T follicular helper cell (primary cell): ENCODE measurements at regions not wholly inside any gene's neighbourhood (a gene's known extent, or its start where the extent isn't known, plus 50 kb on each side); places are given as distances from the start of the nearest gene placed in this dataset.

Experiments
- DNase-seq: peaks from one replicate; pipeline ENCODE4 v3.0.0-alpha.2; 2020; ENCODE audit warnings: low read depth

GRCh38 chr18:67232991-67233390, 283.5 kb downstream of the DSEL start:
- DNase-seq: no peak

DNA sequence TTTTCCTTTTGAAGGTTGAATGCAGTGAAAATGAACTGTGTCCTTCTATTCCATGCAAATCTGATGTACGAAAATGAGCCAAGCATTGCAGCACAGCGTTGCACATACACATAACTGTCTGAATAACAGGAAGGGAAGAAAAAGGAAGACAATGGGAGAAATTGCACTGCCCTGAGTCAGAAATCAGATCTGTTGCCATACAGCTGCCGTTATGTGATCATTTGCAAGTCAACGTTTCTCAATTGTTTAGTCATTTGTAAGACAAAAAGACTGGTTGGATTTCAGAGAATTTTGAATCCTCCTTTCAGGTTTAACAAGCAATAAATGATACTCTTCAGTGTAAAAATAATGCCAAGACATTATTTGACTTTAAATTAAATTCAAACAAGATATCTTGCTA, 284.1 kb downstream of the DSEL start:
- DNase-seq: no peak

DNA sequence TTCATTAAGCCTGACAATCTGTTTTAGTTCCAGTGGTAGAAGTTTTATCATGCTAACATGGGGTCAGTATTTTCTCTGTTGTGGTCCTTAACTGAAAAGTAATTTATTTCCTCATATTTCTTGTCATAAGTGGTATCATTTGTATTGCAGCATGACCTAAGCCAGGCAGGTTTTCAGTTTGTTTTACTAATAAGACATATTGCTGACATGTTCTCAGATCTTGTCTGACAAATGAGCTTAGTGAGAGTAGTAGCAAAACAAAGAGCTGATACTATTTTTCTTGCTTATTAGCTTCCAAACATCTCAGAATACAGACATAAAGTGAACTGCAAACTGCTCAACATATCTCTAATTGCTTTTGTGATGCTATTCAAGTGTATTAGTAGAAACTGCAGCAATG, 293.6 kb downstream of the DSEL start:
- no peak for DNase-seq

DNA sequence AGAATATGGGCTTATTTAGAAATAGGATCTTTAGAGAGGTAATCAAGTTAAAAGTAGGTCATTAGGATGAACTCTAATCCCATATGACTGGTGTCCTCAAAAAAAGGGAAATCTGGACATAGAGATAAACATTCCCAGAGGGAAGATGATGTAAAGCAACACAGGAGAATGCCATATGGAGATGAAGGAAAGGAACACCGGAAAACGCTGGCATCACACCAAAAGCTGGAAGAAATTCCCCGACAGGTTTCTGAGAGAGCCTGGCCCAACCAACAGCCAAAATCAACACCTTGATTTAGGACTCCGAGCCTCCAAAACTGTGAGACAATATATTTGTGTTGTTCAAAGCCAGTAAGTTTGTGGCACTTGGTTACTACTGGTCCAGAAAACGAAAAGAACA, 296.7 kb downstream of the DSEL start:
- no peak for DNase-seq

GRCh38 chr18:67218556-67218955, 298.0 kb downstream of the DSEL start:
- no peak for DNase-seq

GRCh38 chr18:67217551-67218166, 298.9 kb downstream of the DSEL start:
- peak; percentile 33 for DNase-seq

- no peak for DNase-seq
Observed at GRCh38 chr18:67216846-67217245, 299.7 kb downstream of the DSEL start.

DNA sequence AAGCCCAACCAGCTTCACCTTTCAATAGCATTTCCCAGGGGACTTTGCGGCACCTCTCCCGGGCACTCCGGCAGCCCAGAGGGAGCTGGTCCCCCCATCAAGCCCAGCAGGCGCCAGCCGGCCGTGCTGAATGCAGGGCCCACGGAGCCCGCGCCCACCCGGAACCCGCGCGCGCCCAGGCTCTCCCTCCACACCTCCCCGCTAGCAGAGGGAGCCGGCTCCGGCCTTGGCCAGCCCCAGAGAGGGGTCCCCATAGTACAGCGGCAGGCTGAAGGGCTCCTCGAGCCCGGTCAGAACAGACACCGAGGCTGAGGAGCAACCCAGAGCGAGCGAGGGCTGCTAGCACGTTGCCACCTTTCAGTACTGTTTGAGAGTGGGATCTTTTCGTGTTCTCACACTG, 300.8 kb downstream of the DSEL start:
- DNase-seq: no peak

DNA sequence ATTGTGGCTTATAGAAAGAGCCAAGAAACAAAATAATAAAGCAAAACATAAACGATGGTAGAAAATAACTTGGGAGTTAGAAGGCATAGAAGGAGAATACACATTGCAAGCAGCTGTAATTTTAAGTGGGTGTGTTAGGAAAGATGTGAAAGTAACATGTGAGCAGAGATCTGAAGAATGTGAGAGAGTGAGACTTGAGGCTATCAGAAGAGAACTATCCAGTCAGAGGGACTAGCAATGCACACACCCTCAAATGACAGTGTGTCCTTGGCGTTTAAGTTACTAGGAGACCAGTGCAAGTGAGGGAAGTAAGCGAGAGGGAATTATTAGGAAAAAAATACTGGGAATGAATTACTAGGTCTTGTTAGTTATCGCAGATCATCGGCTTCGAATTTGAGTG, 304.9 kb downstream of the DSEL start:
- DNase-seq: no peak

DNA sequence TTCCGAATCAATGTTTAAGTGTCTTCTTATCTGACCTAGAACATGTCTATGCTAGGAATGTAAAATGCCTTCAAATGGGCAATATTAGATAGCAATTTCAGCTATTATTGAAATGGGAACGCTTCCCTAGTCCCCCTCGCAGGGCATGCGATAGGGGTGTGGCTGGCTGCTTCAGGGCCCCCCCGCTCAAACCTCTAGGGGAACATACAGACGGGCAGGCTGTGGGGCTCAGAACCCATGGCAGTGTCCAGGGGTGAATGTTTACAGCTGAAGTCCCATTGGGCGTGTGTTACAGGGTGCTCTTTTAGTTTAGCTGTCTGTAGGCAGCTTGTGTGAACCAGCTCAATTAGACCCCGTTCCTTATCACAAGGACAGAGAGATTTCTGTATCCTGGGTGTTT, 315.9 kb downstream of the DSEL start:
- no peak for DNase-seq

DNA sequence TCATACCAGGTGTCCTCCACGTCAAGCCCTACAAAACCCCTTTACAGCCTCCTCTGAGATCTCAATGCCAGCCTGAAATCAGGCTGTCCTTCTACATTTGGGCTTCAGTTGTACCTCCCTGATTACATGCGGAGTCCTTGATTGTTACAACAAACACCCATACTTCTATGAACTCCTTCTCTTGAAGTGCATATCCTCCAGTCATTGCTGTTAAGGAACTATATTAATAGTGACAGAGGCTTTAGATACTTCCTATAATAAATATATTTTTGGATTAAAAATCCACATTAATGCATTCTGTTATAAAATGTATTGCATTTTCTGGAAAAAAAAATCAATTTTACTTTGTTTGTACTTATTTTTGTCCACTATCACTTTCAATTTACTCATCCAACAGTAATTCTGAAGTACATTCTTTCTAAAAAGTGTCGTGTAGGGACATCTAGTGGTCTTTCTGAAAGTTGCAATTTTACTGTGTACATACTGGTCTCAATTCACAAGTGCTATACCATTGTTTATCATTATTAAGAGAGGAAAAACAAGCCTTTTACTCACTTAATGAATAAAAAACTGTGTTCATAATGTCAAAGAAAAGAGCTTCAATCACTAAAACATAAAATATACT, 316.4 kb downstream of the DSEL start:
- DNase-seq: no peak

DNA sequence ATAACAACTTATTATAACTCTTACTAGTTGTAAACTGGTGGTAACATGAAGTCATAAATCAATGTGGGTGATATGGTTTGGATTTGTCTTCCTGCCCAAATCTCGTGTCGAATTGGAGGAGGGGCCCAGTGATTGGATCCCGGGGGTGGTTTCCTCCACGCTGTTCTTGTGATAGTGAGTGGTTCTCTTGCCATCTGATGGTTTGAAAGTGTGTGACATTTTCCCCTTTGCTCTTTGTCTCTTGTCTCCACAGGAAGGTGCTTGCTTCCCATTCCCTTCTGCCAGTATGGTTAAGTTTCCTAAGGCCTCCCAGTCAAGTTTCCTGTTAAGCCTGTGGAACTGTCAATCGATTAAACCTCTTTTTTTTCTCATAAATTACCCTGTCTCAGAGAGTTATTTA, 321.6 kb downstream of the DSEL start:
- DNase-seq: no peak

DNA sequence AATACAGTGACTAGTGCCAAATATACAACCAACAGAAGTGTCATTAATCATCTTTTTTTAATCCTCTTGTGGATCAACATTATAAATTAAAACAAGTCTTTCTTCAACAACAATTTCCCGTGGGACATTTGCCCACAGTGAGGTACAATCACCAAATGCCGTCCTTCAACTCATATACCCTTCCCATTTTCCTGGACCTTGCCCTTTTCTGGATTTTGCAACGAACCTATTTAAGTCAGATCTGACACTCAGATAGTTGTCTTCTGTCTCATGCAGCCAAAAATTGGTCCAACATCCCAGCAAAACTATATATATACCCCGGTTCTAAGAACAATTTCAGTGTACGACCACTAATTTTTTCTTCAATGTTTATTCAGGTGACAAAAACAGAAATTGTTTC, 324.0 kb downstream of the DSEL start:
- DNase-seq: no peak

DNA sequence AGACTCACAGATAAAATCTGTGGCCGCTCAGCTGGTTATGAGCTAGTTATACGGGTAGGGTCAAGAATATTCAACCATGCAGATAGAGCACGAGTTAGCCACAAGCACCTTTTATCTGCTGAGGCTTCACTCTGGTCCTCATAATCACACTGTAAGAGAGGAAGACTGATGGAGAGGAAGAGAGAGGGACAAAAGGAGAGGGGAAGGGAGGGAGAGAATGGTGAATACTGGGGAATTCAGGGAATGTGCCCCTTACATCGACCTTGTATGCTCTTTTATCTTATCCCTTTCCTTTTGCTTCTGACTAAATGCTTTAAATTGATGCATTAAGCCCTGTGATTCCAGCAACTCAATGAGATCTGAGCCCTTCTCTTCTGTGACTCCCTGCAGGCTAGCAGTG, 333.1 kb downstream of the DSEL start:
- DNase-seq: no peak

GRCh38 chr18:67179726-67180125, 336.8 kb downstream of the DSEL start:
- no peak for DNase-seq

GRCh38 chr18:67159662-67160061, 356.9 kb downstream of the DSEL start:
- DNase-seq: no peak

DNA sequence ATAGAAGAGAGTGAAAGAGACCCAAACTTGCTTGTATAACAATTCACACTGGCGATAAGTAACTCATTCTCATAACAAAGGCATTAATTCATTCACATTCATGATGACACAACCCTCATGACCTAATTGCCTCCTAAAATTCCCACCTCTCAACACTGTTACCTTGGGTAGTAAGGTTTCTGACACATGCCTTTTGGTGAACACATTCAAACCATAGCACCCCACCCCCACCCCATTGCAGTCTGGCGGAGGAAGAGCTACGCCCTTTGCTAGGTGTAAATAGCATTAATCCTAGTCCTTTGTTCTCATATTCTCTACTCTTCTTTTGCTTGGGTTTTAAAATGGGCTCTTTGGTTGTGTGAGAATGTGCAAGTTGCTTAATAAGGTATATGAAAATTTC, 361.5 kb downstream of the DSEL start:
- DNase-seq: no peak

DNA sequence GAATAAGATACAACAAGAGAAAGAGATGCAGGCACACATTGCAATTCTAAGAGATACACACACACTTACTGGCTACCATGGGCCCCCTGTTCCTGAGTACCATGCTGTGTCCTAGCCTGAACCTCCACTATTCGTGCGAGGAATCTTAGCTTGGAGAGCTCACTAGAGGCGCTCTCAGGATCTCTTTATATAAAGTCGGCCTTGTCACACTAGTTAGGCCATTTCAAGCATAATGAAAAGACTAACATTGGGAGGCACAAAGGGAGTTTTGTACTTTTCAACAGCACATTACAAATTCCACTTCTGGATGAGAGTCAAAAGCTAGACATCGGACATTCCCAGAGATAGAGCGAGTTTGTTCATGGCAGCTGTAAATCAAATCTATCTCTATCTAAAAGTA, 365.2 kb downstream of the DSEL start:
- no peak for DNase-seq

DNA sequence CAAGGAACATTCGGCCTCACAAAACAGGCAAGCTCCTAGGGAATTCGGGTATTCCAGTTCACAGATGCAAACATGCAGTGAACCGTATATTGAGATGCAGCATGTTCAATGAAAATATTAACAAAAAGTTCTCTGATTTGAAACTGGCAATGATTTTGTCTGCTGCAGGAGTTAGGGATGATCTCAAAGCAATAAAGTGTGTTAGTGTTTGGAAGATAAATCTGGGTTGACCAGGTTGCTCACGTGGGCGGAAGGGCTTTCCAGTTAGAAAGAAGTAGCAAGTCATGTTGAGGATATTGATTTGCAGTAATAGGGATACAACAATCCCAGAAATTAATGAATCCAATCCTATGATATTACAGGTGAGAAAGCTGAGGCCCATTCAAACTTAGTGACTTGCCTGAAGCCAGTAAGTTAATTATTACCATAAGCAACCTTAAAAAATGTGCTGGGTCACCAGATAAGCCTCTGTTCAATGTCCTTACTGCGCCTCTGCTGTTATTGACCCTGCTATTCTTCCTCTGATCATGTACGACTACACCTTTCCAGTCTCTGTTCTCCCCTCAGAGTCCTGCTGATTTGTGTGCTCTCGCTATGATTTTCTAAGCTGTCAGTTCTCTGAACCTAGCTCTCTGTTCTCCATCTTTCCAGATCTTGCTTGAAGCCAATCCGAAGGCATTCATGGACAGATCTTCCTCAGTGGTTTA, 370.8 kb downstream of the DSEL start:
- DNase-seq: no peak

- no peak for DNase-seq
Observed at GRCh38 chr18:67144329-67144728, 372.2 kb downstream of the DSEL start.

- DNase-seq: no peak
Observed at GRCh38 chr18:67143028-67143427, 373.5 kb downstream of the DSEL start.

- DNase-seq: no peak
Observed at GRCh38 chr18:67142604-67143003, 373.9 kb downstream of the DSEL start.

GRCh38 chr18:67140495-67140894, 376.0 kb downstream of the DSEL start:
- no peak for DNase-seq

DNA sequence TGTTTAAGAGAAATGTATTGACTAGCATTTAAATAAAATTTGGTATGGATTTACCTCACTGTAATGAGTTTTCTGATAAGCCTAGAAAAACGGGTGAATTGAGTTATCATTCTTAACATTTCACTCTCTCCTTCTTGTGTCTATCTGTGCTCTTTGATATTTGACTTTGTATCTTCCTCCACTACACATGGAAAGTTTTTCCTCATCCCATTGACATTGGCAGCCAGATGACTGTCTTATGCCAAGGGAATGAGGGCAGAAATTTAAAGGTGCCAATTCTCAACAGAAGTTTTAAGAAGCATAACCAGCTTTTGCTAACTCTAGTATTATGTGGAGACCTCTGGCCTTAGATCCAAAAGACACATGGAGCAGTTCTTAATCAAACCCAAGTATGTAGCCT, 376.6 kb downstream of the DSEL start:
- no peak for DNase-seq
